Ectodermal cell (in vitro differentiated cells): ENCODE measurements at regions not wholly inside any gene's neighbourhood (a gene's known extent, or its start where the extent isn't known, plus 50 kb on each side); places are given as distances from the start of the nearest gene placed in this dataset.

ENCODE experiments used
- H3K27ac ChIP-seq: 2 replicates; pipeline ENCODE4 v1.7.0; 2013; ENCODE audit warnings: mild to moderate bottlenecking, low read depth, low read length; ENCODE audit not compliant: insufficient read depth, poor library complexity, severe bottlenecking
- H3K27me3 ChIP-seq: 2 replicates; pipeline ENCODE4 v1.7.0; 2013; ENCODE audit warnings: mild to moderate bottlenecking, low read length; ENCODE audit not compliant: insufficient read depth, control insufficient read depth, poor library complexity, severe bottlenecking
- H3K36me3 ChIP-seq: one replicate; pipeline ENCODE4 v1.7.0; 2013; ENCODE audit warnings: low read length; ENCODE audit not compliant: control insufficient read depth, insufficient read depth
- H3K4me1 ChIP-seq: one replicate; pipeline ENCODE4 v1.7.0; 2013; ENCODE audit warnings: low read length; ENCODE audit not compliant: control insufficient read depth, insufficient read depth
- H3K4me3 ChIP-seq: 2 replicates; pipeline ENCODE4 v1.7.0; 2013; ENCODE audit warnings: low read depth, low read length, control low read depth; ENCODE audit not compliant: insufficient read depth
- H3K9me3 ChIP-seq: 2 replicates; pipeline ENCODE4 v1.7.0; 2013; ENCODE audit warnings: mild to moderate bottlenecking, low read length, moderate library complexity; ENCODE audit not compliant: control insufficient read depth
- WGBS, 2 experiments: methylation state at CpG; one replicate each; pipeline ENCODE4 v1.1.7; 2013; ENCODE audit warnings: missing lambda C conversion rate in 2 of 2; 5-methylcytosine and 5-hydroxymethylcytosine counted together

DNA sequence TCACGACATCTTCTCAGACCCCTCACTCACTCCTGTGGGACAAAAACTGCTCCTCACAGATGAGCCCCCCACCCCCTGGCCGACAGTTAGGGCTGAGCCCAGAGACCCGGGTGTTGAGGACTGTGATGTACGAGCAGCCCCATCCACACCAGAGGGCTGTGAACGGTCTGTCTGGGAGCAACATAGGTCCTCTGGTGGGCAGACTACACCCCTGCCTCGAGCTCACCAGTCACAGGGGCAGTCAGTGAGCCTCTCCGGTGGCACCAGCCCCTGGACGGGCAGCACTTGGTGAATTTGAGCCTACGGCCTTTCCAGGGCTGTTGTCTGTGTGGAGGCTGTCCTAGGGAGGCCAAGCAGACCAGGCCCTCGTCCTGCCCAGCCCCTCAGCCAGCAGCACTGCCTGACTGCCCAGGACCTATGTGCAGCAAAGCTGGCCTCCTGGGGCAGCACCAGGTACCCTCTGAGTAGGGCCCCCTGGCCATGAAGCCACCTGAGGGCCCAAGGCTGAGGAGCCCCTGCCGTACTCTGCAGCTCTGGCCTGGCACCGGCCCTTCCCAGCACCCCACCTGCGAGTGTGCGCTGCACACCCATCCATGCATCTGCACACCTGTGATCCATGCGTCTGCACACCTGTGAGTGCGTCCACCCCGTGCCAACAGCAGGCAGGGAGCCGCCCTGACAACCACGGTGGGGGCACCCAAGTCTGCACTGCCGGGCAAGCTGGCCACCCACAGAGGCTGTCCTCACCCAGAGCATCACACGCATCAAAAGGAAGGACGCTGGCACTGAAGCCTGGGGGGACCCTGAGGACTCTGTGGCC lies 111.6 kb upstream of the NKX1-1 start:
- WGBS, 2 experiments: 87 to 88% methylated on average over 22 of the region's 22 CpGs
- H3K27ac ChIP-seq: no peak overlapping the region
- no peaks in the 10 kb centered on the region for H3K4me1 ChIP-seq
- no peaks in the 10 kb centered on the region for H3K9me3 ChIP-seq
- peaks cover 13% of the 10 kb centered on the region for H3K27me3 ChIP-seq
- no peak overlapping the region for H3K4me3 ChIP-seq
- no peaks in the 10 kb centered on the region for H3K36me3 ChIP-seq

DNA sequence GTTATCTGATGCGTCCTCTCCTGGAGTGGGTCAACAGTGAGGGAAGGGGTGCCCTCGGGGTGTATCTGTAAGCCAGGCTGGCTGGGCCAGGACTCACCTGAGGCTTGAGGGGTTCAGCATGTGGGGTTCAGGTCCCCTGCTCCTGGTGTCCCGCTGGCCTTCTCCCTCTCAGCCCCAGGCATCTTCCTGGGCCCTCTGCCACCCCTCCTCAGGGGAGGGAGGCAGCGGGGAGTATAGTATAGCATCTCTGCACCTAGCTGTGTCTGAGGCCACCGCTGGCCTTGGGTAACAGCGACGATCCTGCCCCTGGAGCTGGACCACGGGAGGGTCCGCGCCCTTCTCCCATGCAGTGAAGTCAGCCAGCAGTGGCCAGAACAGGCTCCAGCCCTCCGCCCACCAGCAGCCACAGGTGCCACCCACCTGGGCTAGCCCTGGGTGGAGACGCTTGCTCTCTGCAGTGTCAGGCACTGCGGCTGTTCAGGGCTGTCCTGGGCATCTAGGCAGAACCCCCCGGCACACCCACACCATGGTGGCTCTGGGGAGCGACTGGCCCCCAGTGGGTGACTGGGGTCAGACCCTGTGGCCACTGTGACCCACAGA lies 110.7 kb upstream of the NKX1-1 start:
- WGBS, 2 experiments: 87% methylated on average over 15 of the region's 15 CpGs
- Histone ChIP-seq H3K27me3 (peaks cover 13% of the 10 kb centered on the region), H3K9me3 (no peaks in the 10 kb centered on the region), H3K4me3 (no peak overlapping the region), H3K27ac (no peak overlapping the region), H3K4me1 (no peaks in the 10 kb centered on the region), H3K36me3 (no peaks in the 10 kb centered on the region)

DNA sequence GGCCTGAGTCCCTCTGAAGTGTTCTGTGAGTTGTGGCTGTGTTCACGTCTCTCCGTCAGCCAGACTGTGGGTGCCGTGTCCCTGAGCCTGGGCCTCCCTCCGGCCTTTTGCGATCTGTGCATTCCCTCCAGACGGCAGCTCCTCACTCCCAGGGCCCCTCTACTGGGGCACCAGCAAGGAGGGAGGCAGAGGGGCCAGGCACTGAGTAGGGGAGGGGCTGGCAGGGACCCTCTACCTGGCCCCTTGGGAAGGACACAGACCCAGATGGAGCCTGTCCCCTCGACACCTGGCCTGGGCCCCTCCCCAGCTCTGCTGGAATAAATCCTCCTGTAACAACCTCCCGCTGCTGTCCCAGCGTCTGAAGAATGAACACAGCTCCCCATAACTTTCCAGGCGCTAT lies 110.0 kb upstream of the NKX1-1 start:
- no peaks in the 10 kb centered on the region for H3K9me3 ChIP-seq
- H3K27ac ChIP-seq: no peak overlapping the region
- WGBS, 2 experiments: 86 to 88% methylated on average over 10 of the region's 10 CpGs
- peaks cover 13% of the 10 kb centered on the region for H3K27me3 ChIP-seq
- no peaks in the 10 kb centered on the region for H3K36me3 ChIP-seq
- no peaks in the 10 kb centered on the region for H3K4me1 ChIP-seq
- no peak overlapping the region for H3K4me3 ChIP-seq

DNA sequence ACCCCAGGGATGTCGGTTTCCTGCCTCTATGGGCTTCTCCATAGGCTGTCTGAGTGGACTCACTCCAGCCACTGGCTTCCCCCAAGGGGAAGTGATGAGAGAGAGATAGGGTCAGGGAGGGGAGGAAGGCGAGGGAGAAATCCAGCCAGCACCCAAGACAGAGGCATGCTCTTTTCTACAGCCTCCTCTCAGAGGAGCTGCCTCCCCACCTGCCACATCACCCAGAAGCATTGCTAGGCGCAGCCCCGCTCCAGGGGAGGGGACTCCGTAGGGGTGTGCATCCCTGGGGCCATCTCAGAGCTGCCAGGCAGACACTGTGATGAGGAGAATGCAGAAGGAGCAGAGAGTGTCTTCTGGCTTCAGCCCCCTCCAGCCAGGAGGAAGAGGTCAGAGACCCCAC lies 109.5 kb upstream of the NKX1-1 start:
- no peaks in the 10 kb centered on the region for H3K9me3 ChIP-seq
- WGBS, 2 experiments: 88 to 94% methylated on average over 5 of the region's 5 CpGs
- no peak overlapping the region for H3K4me3 ChIP-seq
- H3K27ac ChIP-seq: no peak overlapping the region
- no peaks in the 10 kb centered on the region for H3K36me3 ChIP-seq
- peaks cover 13% of the 10 kb centered on the region for H3K27me3 ChIP-seq
- H3K4me1 ChIP-seq: no peaks in the 10 kb centered on the region

DNA sequence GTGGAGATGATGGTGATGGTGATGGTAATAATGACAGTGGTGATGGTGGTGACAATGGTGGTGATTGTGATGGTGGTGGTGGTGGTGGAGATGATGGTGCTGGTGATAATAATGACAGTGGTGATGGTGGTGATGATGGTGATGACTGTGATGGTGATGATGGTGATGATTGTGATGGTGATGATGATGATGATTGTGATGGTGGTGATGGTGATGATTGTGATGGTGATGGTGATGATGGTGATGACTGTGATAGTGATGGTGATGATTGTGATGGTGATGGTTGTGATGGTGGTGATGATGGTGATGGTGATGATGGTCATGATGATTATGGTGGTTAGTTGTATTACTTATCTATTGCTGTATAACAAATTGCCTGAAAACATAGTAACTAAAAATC lies 108.9 kb upstream of the NKX1-1 start:
- H3K27ac ChIP-seq: no peak overlapping the region
- H3K4me3 ChIP-seq: no peak overlapping the region
- no peaks in the 10 kb centered on the region for H3K4me1 ChIP-seq
- H3K9me3 ChIP-seq: no peaks in the 10 kb centered on the region
- no peaks in the 10 kb centered on the region for H3K36me3 ChIP-seq
- peaks cover 11% of the 10 kb centered on the region for H3K27me3 ChIP-seq

DNA sequence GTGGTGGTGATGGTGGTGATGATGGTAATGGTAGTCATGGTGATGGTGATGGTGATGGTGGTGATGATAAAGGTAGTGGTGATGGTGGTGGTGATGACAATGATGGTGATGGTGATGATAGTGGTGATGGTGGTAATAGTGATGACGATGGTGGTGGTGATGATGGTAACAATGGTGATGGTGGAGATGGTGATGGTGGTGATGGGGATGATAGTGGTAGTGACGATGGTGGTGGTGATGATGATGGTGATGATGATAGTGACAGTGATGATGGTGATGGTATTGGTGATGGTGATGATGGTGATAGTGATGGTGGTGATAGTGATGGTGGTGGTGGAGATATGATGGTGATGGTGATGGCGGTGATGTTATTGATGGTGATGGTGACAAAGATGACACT lies 108.4 kb upstream of the NKX1-1 start:
- no peak overlapping the region for H3K27ac ChIP-seq
- H3K9me3 ChIP-seq: no peaks in the 10 kb centered on the region
- H3K36me3 ChIP-seq: no peaks in the 10 kb centered on the region
- 73 to 75% methylated on average over 3 of the region's 3 CpGs for WGBS, 2 experiments
- peaks cover 7% of the 10 kb centered on the region for H3K27me3 ChIP-seq
- H3K4me1 ChIP-seq: no peaks in the 10 kb centered on the region
- no peak overlapping the region for H3K4me3 ChIP-seq

DNA sequence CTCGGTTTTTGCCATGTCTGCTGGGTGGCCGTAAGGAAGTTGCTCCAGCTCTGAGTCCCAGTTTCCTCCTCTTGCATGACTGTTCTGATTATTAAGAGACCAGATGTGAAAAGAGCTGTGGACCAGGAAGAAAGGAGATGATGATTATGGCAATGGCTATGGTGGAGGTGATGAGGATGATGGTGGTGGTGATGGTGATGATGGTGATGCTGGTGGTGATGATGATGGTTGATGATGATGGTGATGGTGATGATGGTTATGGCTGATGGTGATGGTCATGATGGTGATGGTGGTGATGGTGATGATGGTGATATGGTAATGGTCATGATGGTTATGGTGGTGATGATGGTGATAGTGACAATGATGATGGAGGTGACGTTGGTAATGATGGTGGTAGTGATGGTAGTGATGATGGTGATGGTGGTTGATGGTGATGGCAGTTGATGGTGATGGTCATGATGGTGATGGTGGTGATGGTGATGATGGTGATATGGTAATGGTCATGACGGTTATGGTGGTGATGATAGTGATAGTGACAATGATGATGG lies 107.8 kb upstream of the NKX1-1 start:
- H3K9me3 ChIP-seq: no peaks in the 10 kb centered on the region

DNA sequence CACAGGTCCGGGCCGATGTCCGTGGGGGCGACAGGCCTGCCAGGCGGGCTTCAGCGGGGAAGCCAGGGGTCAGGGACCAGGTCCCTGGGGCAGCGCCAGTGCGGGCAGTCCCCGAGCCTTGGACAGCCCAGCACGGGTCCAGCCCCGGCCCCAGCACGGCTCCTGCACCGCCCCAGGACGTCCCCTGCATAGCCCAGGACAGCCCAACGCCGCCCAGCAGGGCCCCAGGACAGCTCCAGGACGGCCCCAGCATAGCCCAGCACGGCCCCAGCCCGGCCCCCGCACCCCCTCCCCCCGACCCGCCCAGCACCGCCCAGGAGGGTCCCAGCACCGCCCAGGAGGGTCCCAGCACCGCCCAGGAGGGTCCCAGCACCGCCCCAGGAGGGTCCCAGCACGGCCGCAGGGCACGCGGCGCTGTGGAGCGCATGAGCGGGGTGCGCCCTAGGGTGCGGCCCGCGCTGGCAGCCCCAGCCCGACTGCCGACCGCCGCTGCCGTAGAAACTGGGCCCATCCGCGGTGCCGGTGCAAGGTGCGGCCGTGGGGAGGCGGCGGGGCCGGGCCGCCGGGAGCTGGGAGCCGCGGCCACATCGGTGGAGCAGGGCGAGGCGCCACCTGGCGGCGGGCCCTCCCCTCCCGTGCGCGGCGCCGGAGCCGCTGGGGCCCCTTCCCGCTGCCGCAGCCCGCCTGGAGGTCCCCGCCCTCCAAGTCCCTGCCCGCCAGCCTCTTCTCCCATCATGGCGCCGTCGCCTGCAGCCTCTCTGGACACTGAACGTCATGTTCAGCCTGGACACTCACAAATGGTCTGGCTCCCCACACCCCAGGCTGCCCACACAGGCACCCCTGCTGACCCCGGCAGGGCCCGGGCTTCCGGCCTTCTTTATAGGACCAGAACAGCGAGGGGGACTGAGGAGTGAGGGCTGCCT lies 106.8 kb upstream of the NKX1-1 start:
- WGBS, 2 experiments: 16 to 18% methylated on average over 78 of the region's 78 CpGs
- H3K27ac ChIP-seq: no peak overlapping the region
- H3K4me1 ChIP-seq: peaks cover 8% of the 10 kb centered on the region
- no peaks in the 10 kb centered on the region for H3K9me3 ChIP-seq
- peaks cover 7% of the 10 kb centered on the region for H3K27me3 ChIP-seq
- H3K4me3 ChIP-seq: peak overlapping the region; percentile 28
- H3K36me3 ChIP-seq: no peaks in the 10 kb centered on the region

More for the DNA sequence above, 107.8 kb upstream of the NKX1-1 start:
- H3K36me3 ChIP-seq: no peaks in the 10 kb centered on the region
- 86 to 93% methylated on average over 4 of the region's 4 CpGs for WGBS, 2 experiments
- peaks cover 5% of the 10 kb centered on the region for H3K4me1 ChIP-seq
- H3K27me3 ChIP-seq: peaks cover 7% of the 10 kb centered on the region
- H3K4me3 ChIP-seq: no peak overlapping the region
- no peak overlapping the region for H3K27ac ChIP-seq

DNA sequence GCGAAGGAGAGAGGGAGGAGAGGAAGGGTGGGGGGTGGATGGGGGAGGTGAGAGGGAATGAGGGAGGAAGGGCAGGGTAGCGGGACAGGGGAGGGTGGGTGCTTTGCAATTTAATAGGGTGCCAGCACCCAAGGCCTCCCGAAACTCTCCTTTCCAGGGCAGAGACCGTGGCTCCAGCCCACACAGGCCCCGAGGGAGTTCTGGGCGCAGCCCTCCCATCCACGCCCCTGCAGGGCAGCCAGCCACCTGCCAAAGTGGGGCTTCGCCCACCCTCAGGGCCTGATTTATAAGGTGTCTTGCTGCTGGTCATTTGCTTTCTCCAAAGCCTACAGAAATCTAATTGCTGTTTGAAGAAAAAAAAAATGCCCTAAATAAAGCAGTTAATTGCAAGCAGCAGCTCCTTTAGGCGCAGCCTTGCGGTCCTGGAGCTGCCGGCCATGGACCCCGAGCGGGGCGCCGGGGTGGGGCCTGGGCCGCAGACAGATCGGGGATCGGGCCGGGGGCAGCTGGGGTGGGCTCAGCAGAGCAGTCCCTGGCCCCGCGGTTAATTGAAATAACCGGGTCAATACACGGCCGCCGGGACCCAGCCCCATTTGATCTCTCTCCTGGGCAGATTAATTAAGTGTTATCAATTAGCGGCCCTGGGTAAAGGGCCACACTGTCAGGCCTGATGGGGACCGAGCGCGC lies 106.0 kb upstream of the NKX1-1 start:
- Histone ChIP-seq H3K27me3 (peaks cover 7% of the 10 kb centered on the region), H3K27ac (no peak overlapping the region), H3K9me3 (no peaks in the 10 kb centered on the region), H3K4me1 (peaks cover 8% of the 10 kb centered on the region), H3K36me3 (no peaks in the 10 kb centered on the region), H3K4me3 (no peak overlapping the region)
- 95% methylated on average over 29 of the region's 29 CpGs for WGBS, 2 experiments
